PC-3 (cell line): ENCODE measurements at regions not wholly inside any gene's neighbourhood (a gene's known extent, or its start where the extent isn't known, plus 50 kb on each side); places are given as distances from the start of the nearest gene placed in this dataset.

Source experiments
- CTCF ChIP-seq: fragments of 300-600 bp; sonication (generic); conservative IDR thresholded peaks from 2 replicates; pipeline ENCODE4 v1.5.1; 2017; ENCODE audit warnings: antibody characterized with exemption, low read depth, mild to moderate bottlenecking, low read length
- EZH2phosphoT487 ChIP-seq: fragments of 300-600 bp; sonication (generic); IDR thresholded peaks from 2 replicates; pipeline ENCODE4 v1.6.1; 2018; ENCODE audit warnings: mild to moderate bottlenecking, antibody characterized with exemption, low read length, borderline replicate concordance

- TF ChIP-seq CTCF (no peak), EZH2phosphoT487 (no peak)
Measured at GRCh38 chr3:187870360-187871203, 125.3 kb upstream of the BCL6 start.
